ENCODE measurements at regions not wholly inside any gene's neighbourhood (a gene's known extent, or its start where the extent isn't known, plus 50 kb on each side); places are given as distances from the start of the nearest gene placed in this dataset.

GRCh38 chr4:57591073-57591472 lies 480.9 kb upstream of the IGFBP7 start (continued):
- no peak for TF ChIP-seq TOX (CRISPR knock-in tag; IDR thresholded peaks at IDR 0.05; ENCODE audit: borderline replicate concordance)
- no peak for TF ChIP-seq ZC3H10 (CRISPR knock-in tag; IDR thresholded peaks at IDR 0.05)
- no peak for TF ChIP-seq ISL1 (CRISPR knock-in tag; IDR thresholded peaks at IDR 0.05)

- TF ChIP-seq ZC3H10 (CRISPR knock-in tag; IDR thresholded peaks at IDR 0.05) (no peak), PATZ1 (CRISPR knock-in tag; IDR thresholded peaks at IDR 0.05; ENCODE audit: borderline replicate concordance) (no peak), TSHZ2 (CRISPR knock-in tag; IDR thresholded peaks at IDR 0.05) (no peak), ZNF70 (CRISPR knock-in tag; IDR thresholded peaks at IDR 0.05) (no peak), SNAI2 (CRISPR knock-in tag; IDR thresholded peaks at IDR 0.05) (no peak), CSDC2 (CRISPR knock-in tag; IDR thresholded peaks at IDR 0.05) (no peak), CSRNP3 (CRISPR knock-in tag; IDR thresholded peaks at IDR 0.05) (no peak), OSR1 (CRISPR knock-in tag; IDR thresholded peaks at IDR 0.05) (no peak), ARNTL (CRISPR knock-in tag; IDR thresholded peaks at IDR 0.05; ENCODE audit: borderline replicate concordance, low read depth) (no peak), ESRRG (CRISPR knock-in tag; IDR thresholded peaks at IDR 0.05) (no peak), TOX (CRISPR knock-in tag; IDR thresholded peaks at IDR 0.05; ENCODE audit: borderline replicate concordance) (no peak), ZNF565 (CRISPR knock-in tag; conservative IDR thresholded peaks at IDR 0.05; ENCODE audit: low read depth) (no peak), BACH2 (CRISPR knock-in tag; IDR thresholded peaks at IDR 0.05; ENCODE audit: borderline replicate concordance) (no peak), GLIS3 (CRISPR knock-in tag; IDR thresholded peaks at IDR 0.05) (no peak), RARB (CRISPR knock-in tag; IDR thresholded peaks at IDR 0.05) (no peak), ZNF8 (CRISPR knock-in tag; IDR thresholded peaks at IDR 0.05) (no peak), ZFP3 (CRISPR knock-in tag; IDR thresholded peaks at IDR 0.05) (no peak), ISL1 (CRISPR knock-in tag; IDR thresholded peaks at IDR 0.05) (no peak), TCF4 (CRISPR knock-in tag; IDR thresholded peaks at IDR 0.05; ENCODE audit: borderline replicate concordance) (no peak)
- TF ChIP-seq, protein P1, sequence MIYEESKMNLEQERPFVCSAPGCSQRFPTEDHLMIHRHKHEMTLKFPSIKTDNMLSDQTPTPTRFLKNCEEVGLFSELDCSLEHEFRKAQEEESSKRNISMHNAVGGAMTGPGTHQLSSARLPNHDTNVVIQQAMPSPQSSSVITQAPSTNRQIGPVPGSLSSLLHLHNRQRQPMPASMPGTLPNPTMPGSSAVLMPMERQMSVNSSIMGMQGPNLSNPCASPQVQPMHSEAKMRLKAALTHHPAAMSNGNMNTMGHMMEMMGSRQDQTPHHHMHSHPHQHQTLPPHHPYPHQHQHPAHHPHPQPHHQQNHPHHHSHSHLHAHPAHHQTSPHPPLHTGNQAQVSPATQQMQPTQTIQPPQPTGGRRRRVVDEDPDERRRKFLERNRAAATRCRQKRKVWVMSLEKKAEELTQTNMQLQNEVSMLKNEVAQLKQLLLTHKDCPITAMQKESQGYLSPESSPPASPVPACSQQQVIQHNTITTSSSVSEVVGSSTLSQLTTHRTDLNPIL (CRISPR knock-in tag; IDR thresholded peaks at IDR 0.05; ENCODE audit: low read depth), result no peak
- no peak for ATAC-seq
These were observed 478.4 kb upstream of the IGFBP7 start for GRCh38 chr4:57588557-57588956.

DNA sequence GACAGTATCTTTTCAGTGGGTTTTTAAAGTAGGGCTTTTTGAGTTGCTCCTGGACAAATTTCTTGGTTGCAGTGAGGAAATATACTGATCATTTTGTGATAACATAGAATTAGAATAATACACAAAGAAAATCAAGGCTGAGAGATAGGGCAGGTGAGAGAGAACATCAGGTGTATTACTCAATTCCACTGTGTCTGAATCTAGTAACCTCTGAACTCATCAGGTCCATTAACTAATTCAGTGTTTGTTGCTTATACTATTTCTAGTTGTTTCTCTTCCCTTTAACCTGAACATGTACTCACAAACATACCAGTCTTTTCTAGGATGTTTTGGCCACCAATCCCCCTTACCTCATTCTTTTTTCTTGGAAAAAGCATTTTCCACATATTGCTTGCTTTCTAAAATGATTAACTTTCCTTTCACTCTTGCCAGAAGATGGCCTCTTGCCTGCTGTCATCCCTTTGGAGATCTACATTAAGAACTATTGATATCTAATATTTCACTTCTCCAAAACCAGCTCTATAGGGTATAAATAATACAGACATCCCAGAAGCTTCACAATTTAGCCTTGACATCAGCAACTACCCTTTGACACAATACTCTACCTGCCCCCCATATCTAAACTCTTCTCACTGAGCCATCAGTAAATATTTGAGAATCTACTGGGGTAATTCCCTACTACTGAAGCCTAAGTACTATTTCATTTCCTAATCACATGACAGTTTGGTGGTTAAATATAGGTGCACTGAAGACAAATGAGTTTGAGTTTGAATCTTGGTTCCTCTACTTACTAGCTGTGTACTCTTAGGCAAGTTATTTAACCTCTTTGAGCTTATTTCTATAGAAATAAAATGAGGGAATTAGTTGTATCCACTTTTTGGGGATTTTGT lies 470.8 kb upstream of the IGFBP7 start:
- TF ChIP-seq ZNF70 (CRISPR knock-in tag; IDR thresholded peaks at IDR 0.05), result no peak
- no peak for TF ChIP-seq GLIS3 (CRISPR knock-in tag; IDR thresholded peaks at IDR 0.05)
- no peak for TF ChIP-seq ARNTL (CRISPR knock-in tag; IDR thresholded peaks at IDR 0.05; ENCODE audit: borderline replicate concordance, low read depth)
- TF ChIP-seq RARB (CRISPR knock-in tag; IDR thresholded peaks at IDR 0.05), result no peak
- TF ChIP-seq ZFP30 (CRISPR knock-in tag; IDR thresholded peaks at IDR 0.05), result no peak
- TF ChIP-seq ESRRG (CRISPR knock-in tag; IDR thresholded peaks at IDR 0.05), result no peak
- TF ChIP-seq TCF4 (CRISPR knock-in tag; IDR thresholded peaks at IDR 0.05; ENCODE audit: borderline replicate concordance), result no peak
- no peak for TF ChIP-seq OSR1 (CRISPR knock-in tag; IDR thresholded peaks at IDR 0.05)
- no peak for TF ChIP-seq PATZ1 (CRISPR knock-in tag; IDR thresholded peaks at IDR 0.05; ENCODE audit: borderline replicate concordance)
- no peak for TF ChIP-seq PPARA (CRISPR knock-in tag; IDR thresholded peaks at IDR 0.05; ENCODE audit: borderline replicate concordance)
- no peak for TF ChIP-seq ZFP3 (CRISPR knock-in tag; IDR thresholded peaks at IDR 0.05)
- TF ChIP-seq BACH2 (CRISPR knock-in tag; IDR thresholded peaks at IDR 0.05; ENCODE audit: borderline replicate concordance), result no peak
- TF ChIP-seq, protein P1 (CRISPR knock-in tag; IDR thresholded peaks at IDR 0.05; ENCODE audit: low read depth), result no peak
- no peak for TF ChIP-seq CSDC2 (CRISPR knock-in tag; IDR thresholded peaks at IDR 0.05)
- no peak for TF ChIP-seq ZC3H10 (CRISPR knock-in tag; IDR thresholded peaks at IDR 0.05)
- TF ChIP-seq SNAI2 (CRISPR knock-in tag; IDR thresholded peaks at IDR 0.05), result no peak
- no peak for TF ChIP-seq ISL1 (CRISPR knock-in tag; IDR thresholded peaks at IDR 0.05)
- ATAC-seq, result no peak

Data from SK-N-SH treated with all-trans-retinoic acid at 6 μM for 48 hours (cell line).